ENCODE measurements at regions not wholly inside any gene's neighbourhood (a gene's known extent, or its start where the extent isn't known, plus 50 kb on each side); places are given as distances from the start of the nearest gene placed in this dataset.

GRCh38 chr4:123978637-123979036, 582.0 kb downstream of the SPRY1 start:
- Histone ChIP-seq H3K23ac (ENCODE audit: low read depth, low read length, poor library complexity) (no peak overlapping the region), H2AK5ac (ENCODE audit: low read depth, low read length) (no peak overlapping the region), H3K4me2 (ENCODE audit: insufficient read depth, low read length, poor library complexity, severe bottlenecking) (no peak overlapping the region), H3K79me1 (ENCODE audit: low read depth, low read length) (no peaks in the 10 kb centered on the region), H2BK5ac (ENCODE audit: low read length) (no peak overlapping the region), H4K91ac (ENCODE audit: low read depth, low read length, poor library complexity) (no peak overlapping the region), H4K8ac (ENCODE audit: low read depth, low read length) (no peak overlapping the region), H3K4me3 (ENCODE audit: low read length in 2 of 2) (no peak overlapping the region), H3K4me1 (ENCODE audit: control insufficient read depth in 2 of 2, insufficient read depth in 1 of 2, low read depth in 1 of 2, low read length in 2 of 2) (peaks cover 6 to 31% of the 10 kb centered on the region in 2 donors), H2BK12ac (ENCODE audit: low read length) (no peak overlapping the region), H2BK120ac (ENCODE audit: low read depth, low read length) (no peak overlapping the region), H3K4ac (ENCODE audit: low read length) (no peak overlapping the region), H3K27ac (replicated peaks; ENCODE audit: low read length) (no peak overlapping the region), H2AFZ (ENCODE audit: low read length) (no peak overlapping the region), H3K9me3 (replicated peaks in 1 of 2; ENCODE audit: control insufficient read depth in 2 of 2, insufficient read depth in 1 of 2, low read depth in 1 of 2, low read length in 2 of 2) (peaks cover 4 to 51% of the 10 kb centered on the region in 2 donors), H3K36me3 (replicated peaks in 1 of 2; ENCODE audit: control insufficient read depth in 2 of 2, insufficient read depth in 2 of 2, low read length in 2 of 2) (no peaks in the 10 kb centered on the region), H3K18ac (ENCODE audit: low read length) (no peak overlapping the region), H3K27me3 (ENCODE audit: control insufficient read depth in 3 of 3, insufficient read depth in 3 of 3, low read depth in 1 of 3, low read length in 3 of 3) (no peaks in the 10 kb centered on the region), H2BK15ac (ENCODE audit: low read length) (no peak overlapping the region), H3K9ac (ENCODE audit: low read depth, low read length, poor library complexity) (no peak overlapping the region), H3K14ac (ENCODE audit: low read length) (no peak overlapping the region)
- whole genome bisulfite sequencing, 2 donors (ENCODE audit: extremely low coverage in 2 of 2, insufficient read length in 2 of 2, insufficient replicate concordance in 1 of 2), result no CpG with 5 or more reads among the region's 1 CpG
- DNase-seq (ENCODE audit: low spot score), result no peak

GRCh38 chr4:123980736-123981300, 584.2 kb downstream of the SPRY1 start:
- H4K8ac ChIP-seq (ENCODE audit: low read depth, low read length), result no peak overlapping the region
- H2BK15ac ChIP-seq (ENCODE audit: low read length), result no peak overlapping the region
- no peaks in the 10 kb centered on the region for H3K79me1 ChIP-seq (ENCODE audit: low read depth, low read length)
- H3K18ac ChIP-seq (ENCODE audit: low read length), result no peak overlapping the region
- H3K14ac ChIP-seq (ENCODE audit: low read length), result no peak overlapping the region
- no peak overlapping the region for H2AFZ ChIP-seq (ENCODE audit: low read length)
- DNase-seq (ENCODE audit: low spot score), result no peak
- H3K4me3 ChIP-seq (ENCODE audit: low read length in 2 of 2), result no peak overlapping the region
- H3K27me3 ChIP-seq (ENCODE audit: control insufficient read depth in 3 of 3, insufficient read depth in 3 of 3, low read depth in 1 of 3, low read length in 3 of 3), result no peaks in the 10 kb centered on the region
- H3K23ac ChIP-seq (ENCODE audit: low read depth, low read length, poor library complexity), result no peak overlapping the region
- no peak overlapping the region for H3K4me2 ChIP-seq (ENCODE audit: insufficient read depth, low read length, poor library complexity, severe bottlenecking)
- no peak overlapping the region for H2BK5ac ChIP-seq (ENCODE audit: low read length)
- no peaks in the 10 kb centered on the region for H3K36me3 ChIP-seq (replicated peaks in 1 of 2; ENCODE audit: control insufficient read depth in 2 of 2, insufficient read depth in 2 of 2, low read length in 2 of 2)
- no peak overlapping the region for H3K4ac ChIP-seq (ENCODE audit: low read length)
- no peak overlapping the region for H3K9ac ChIP-seq (ENCODE audit: low read depth, low read length, poor library complexity)
- no CpG with 5 or more reads among the region's 2 CpGs for WGBS, 2 donors (ENCODE audit: extremely low coverage in 2 of 2, insufficient read length in 2 of 2, insufficient replicate concordance in 1 of 2)
- H2BK12ac ChIP-seq (ENCODE audit: low read length), result no peak overlapping the region
- peaks cover 6 to 16% of the 10 kb centered on the region in 2 donors for H3K4me1 ChIP-seq (ENCODE audit: control insufficient read depth in 2 of 2, insufficient read depth in 1 of 2, low read depth in 1 of 2, low read length in 2 of 2)
- H4K91ac ChIP-seq (ENCODE audit: low read depth, low read length, poor library complexity), result no peak overlapping the region
- peaks cover 4 to 58% of the 10 kb centered on the region in 2 donors for H3K9me3 ChIP-seq (replicated peaks in 1 of 2; ENCODE audit: control insufficient read depth in 2 of 2, insufficient read depth in 1 of 2, low read depth in 1 of 2, low read length in 2 of 2)
- H2BK120ac ChIP-seq (ENCODE audit: low read depth, low read length), result no peak overlapping the region
- no peak overlapping the region for H2AK5ac ChIP-seq (ENCODE audit: low read depth, low read length)
- H3K27ac ChIP-seq (replicated peaks; ENCODE audit: low read length), result no peak overlapping the region

DNA sequence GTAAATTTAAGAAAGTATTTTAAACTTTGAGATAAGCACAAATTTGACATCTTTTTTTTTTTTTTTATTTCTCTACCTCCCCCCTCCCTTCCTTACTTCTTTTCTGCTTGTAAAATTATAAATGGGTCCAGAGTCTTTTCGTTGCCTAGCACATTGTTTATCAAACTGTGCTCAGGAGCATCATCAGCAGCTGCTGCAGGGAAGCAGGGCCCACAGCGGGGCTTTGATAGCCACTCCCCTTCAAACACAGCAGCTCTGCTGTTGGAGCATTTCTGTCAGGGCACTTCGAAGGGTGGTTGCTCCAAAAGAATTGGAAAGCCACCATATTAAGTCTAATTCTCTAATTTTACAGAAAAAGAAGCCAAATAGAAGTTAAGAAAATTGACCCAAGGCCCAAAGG, 588.3 kb downstream of the SPRY1 start:
- H3K18ac ChIP-seq (ENCODE audit: low read length), result no peak overlapping the region
- H3K9me3 ChIP-seq (replicated peaks in 1 of 2; ENCODE audit: control insufficient read depth in 2 of 2, insufficient read depth in 1 of 2, low read depth in 1 of 2, low read length in 2 of 2), result peaks cover 4 to 68% of the 10 kb centered on the region in 2 donors
- DNase-seq (ENCODE audit: low spot score), result no peak
- no peak overlapping the region for H3K27ac ChIP-seq (replicated peaks; ENCODE audit: low read length)
- H2BK15ac ChIP-seq (ENCODE audit: low read length), result no peak overlapping the region
- H3K4ac ChIP-seq (ENCODE audit: low read length), result no peak overlapping the region
- no peaks in the 10 kb centered on the region for H3K27me3 ChIP-seq (ENCODE audit: control insufficient read depth in 3 of 3, insufficient read depth in 3 of 3, low read depth in 1 of 3, low read length in 3 of 3)
- H3K4me2 ChIP-seq (ENCODE audit: insufficient read depth, low read length, poor library complexity, severe bottlenecking), result no peak overlapping the region
- no peak overlapping the region for H2BK120ac ChIP-seq (ENCODE audit: low read depth, low read length)
- no peak overlapping the region for H4K8ac ChIP-seq (ENCODE audit: low read depth, low read length)
- H3K4me3 ChIP-seq (ENCODE audit: low read length in 2 of 2), result no peak overlapping the region
- H3K23ac ChIP-seq (ENCODE audit: low read depth, low read length, poor library complexity), result no peak overlapping the region
- no peak overlapping the region for H2AK5ac ChIP-seq (ENCODE audit: low read depth, low read length)
- no peaks in the 10 kb centered on the region for H3K36me3 ChIP-seq (replicated peaks in 1 of 2; ENCODE audit: control insufficient read depth in 2 of 2, insufficient read depth in 2 of 2, low read length in 2 of 2)
- H2AFZ ChIP-seq (ENCODE audit: low read length), result no peak overlapping the region
- no CpG with 5 or more reads among the region's 3 CpGs for WGBS, 2 donors (ENCODE audit: extremely low coverage in 2 of 2, insufficient read length in 2 of 2, insufficient replicate concordance in 1 of 2)
- H3K4me1 ChIP-seq (ENCODE audit: control insufficient read depth in 2 of 2, insufficient read depth in 1 of 2, low read depth in 1 of 2, low read length in 2 of 2), result peaks cover 0 to 4% of the 10 kb centered on the region in 2 donors
- no peaks in the 10 kb centered on the region for H3K79me1 ChIP-seq (ENCODE audit: low read depth, low read length)
- no peak overlapping the region for H3K9ac ChIP-seq (ENCODE audit: low read depth, low read length, poor library complexity)
- no peak overlapping the region for H4K91ac ChIP-seq (ENCODE audit: low read depth, low read length, poor library complexity)
- no peak overlapping the region for H3K14ac ChIP-seq (ENCODE audit: low read length)
- no peak overlapping the region for H2BK5ac ChIP-seq (ENCODE audit: low read length)
- no peak overlapping the region for H2BK12ac ChIP-seq (ENCODE audit: low read length)

- Histone ChIP-seq H3K79me1 (ENCODE audit: low read depth, low read length) (no peaks in the 10 kb centered on the region), H3K27ac (replicated peaks; ENCODE audit: low read length) (no peak overlapping the region), H3K9me3 (replicated peaks in 1 of 2; ENCODE audit: control insufficient read depth in 2 of 2, insufficient read depth in 1 of 2, low read depth in 1 of 2, low read length in 2 of 2) (peaks cover 4 to 58% of the 10 kb centered on the region in 2 donors), H3K9ac (ENCODE audit: low read depth, low read length, poor library complexity) (no peak overlapping the region), H2BK5ac (ENCODE audit: low read length) (no peak overlapping the region), H2BK15ac (ENCODE audit: low read length) (no peak overlapping the region), H3K23ac (ENCODE audit: low read depth, low read length, poor library complexity) (no peak overlapping the region), H3K4ac (ENCODE audit: low read length) (no peak overlapping the region), H2AFZ (ENCODE audit: low read length) (peak overlapping the region; percentile 17), H2BK120ac (ENCODE audit: low read depth, low read length) (no peak overlapping the region), H2BK12ac (ENCODE audit: low read length) (no peak overlapping the region), H3K4me2 (ENCODE audit: insufficient read depth, low read length, poor library complexity, severe bottlenecking) (no peak overlapping the region), H3K36me3 (replicated peaks in 1 of 2; ENCODE audit: control insufficient read depth in 2 of 2, insufficient read depth in 2 of 2, low read length in 2 of 2) (no peaks in the 10 kb centered on the region), H3K4me3 (ENCODE audit: low read length in 2 of 2) (no peak overlapping the region), H4K91ac (ENCODE audit: low read depth, low read length, poor library complexity) (no peak overlapping the region), H4K8ac (ENCODE audit: low read depth, low read length) (no peak overlapping the region), H2AK5ac (ENCODE audit: low read depth, low read length) (no peak overlapping the region), H3K4me1 (ENCODE audit: control insufficient read depth in 2 of 2, insufficient read depth in 1 of 2, low read depth in 1 of 2, low read length in 2 of 2) (peaks cover 0 to 4% of the 10 kb centered on the region in 2 donors), H3K18ac (ENCODE audit: low read length) (no peak overlapping the region), H3K14ac (ENCODE audit: low read length) (no peak overlapping the region), H3K27me3 (ENCODE audit: control insufficient read depth in 3 of 3, insufficient read depth in 3 of 3, low read depth in 1 of 3, low read length in 3 of 3) (no peaks in the 10 kb centered on the region)
- DNase-seq (ENCODE audit: low spot score), result no peak
- whole genome bisulfite sequencing, 2 donors (ENCODE audit: extremely low coverage in 2 of 2, insufficient read length in 2 of 2, insufficient replicate concordance in 1 of 2), result no CpG with 5 or more reads among the region's 2 CpGs
Observed at GRCh38 chr4:123986268-123986798, 589.7 kb downstream of the SPRY1 start.
